PC-9 (cell line): ENCODE measurements at regions not wholly inside any gene's neighbourhood (a gene's known extent, or its start where the extent isn't known, plus 50 kb on each side); places are given as distances from the start of the nearest gene placed in this dataset.

Experiments used
- BruUV-seq: library from RNA; stranded (reverse); fragments of 400-500 nt; replicated peaks from 2 replicates; lab custom pipeline; 2021; lab: Mats Ljungman, UMichigan
- CTCF ChIA-PET: fragments of 300-600 bp; sonication (Branson Sonifier 250); formaldehyde crosslinking; loops from one replicate; lab custom pipeline; 2022; ENCODE audit warnings: antibody characterized with exemption; lab: Charles Lee
- POLR2A ChIA-PET: fragments of 300-600 bp; sonication (Branson Sonifier 250); formaldehyde crosslinking; loops from one replicate; lab custom pipeline; 2022; ENCODE audit warnings: antibody characterized with exemption; ENCODE audit not compliant: unreplicated experiment; lab: Charles Lee
- DNase-seq, 2 experiments: peaks; one replicate each; pipeline versions ENCODE4 v3.0.0 to v3.0.0-alpha.2; 2015 to 2022; ENCODE audit warnings: mixed read lengths in 1 of 2
- H2AFZ ChIP-seq: fragments of 200-600 bp; sonication (generic); 2 replicates; pipeline ENCODE4 v1.8.1; 2017; ENCODE audit warnings: antibody characterized with exemption
- H3F3A ChIP-seq: fragments of 200-600 bp; sonication (generic); 2 replicates; pipeline ENCODE4 v1.8.1; 2017; ENCODE audit warnings: antibody characterized with exemption, mild to moderate bottlenecking, low read depth; ENCODE audit not compliant: insufficient read depth
- H3K27ac ChIP-seq: fragments of 200-600 bp; sonication (generic); 2 replicates; pipeline ENCODE4 v1.6.1; 2016; ENCODE audit warnings: mixed run types
- H3K27me3 ChIP-seq: fragments of 200-600 bp; sonication (generic); 2 replicates; pipeline ENCODE4 v1.6.1; 2016; ENCODE audit warnings: low read depth, mixed run types; ENCODE audit not compliant: insufficient read depth
- H3K36me3 ChIP-seq: fragments of 200-600 bp; sonication (generic); 2 replicates; pipeline ENCODE4 v1.6.1; 2016; ENCODE audit warnings: low read depth, mixed run types
- H3K4me1 ChIP-seq: fragments of 200-600 bp; sonication (generic); replicated peaks from 2 replicates; pipeline ENCODE4 v1.6.1; 2016; ENCODE audit warnings: mixed run types; ENCODE audit not compliant: insufficient read depth
- H3K4me2 ChIP-seq: fragments of 200-600 bp; sonication (generic); 2 replicates; pipeline ENCODE4 v1.6.1; 2017; ENCODE audit warnings: mixed run types
- H3K4me3 ChIP-seq: fragments of 200-600 bp; sonication (generic); 2 replicates; pipeline ENCODE4 v1.6.1; 2016; ENCODE audit warnings: mixed run types
- H3K79me2 ChIP-seq: fragments of 200-600 bp; sonication (generic); 2 replicates; pipeline ENCODE4 v1.6.1; 2017; ENCODE audit warnings: low read depth, mixed run types
- H3K9me2 ChIP-seq: fragments of 200-600 bp; sonication (generic); 2 replicates; pipeline ENCODE4 v1.8.1; 2017; ENCODE audit warnings: mild to moderate bottlenecking; ENCODE audit not compliant: insufficient read depth
- H3K9me3 ChIP-seq: fragments of 200-600 bp; sonication (generic); 2 replicates; pipeline ENCODE4 v1.8.1; 2016; ENCODE audit warnings: low read depth; ENCODE audit not compliant: insufficient read depth
- H4K20me1 ChIP-seq: fragments of 200-600 bp; sonication (generic); 2 replicates; pipeline ENCODE4 v1.8.1; 2017; ENCODE audit not compliant: insufficient read depth
- CTCF ChIP-seq: fragments of 200-600 bp; sonication (generic); conservative IDR thresholded peaks from 2 replicates; pipeline ENCODE4 v1.6.1; 2017; ENCODE audit warnings: mixed run types, antibody characterized with exemption, mild to moderate bottlenecking, moderate library complexity
- EZH2 ChIP-seq: fragments of 200-600 bp; sonication (generic); IDR thresholded peaks from 2 replicates; pipeline ENCODE4 v1.8.0; 2017; ENCODE audit warnings: antibody characterized with exemption, low read depth
- intact Hi-C: fragments of 100-400 bp; cut with micrococcal nuclease; formaldehyde crosslinking; loops from one replicate; pipeline ENCODE4 v1.10.0; 2022; ENCODE audit not compliant: unreplicated experiment

DNA sequence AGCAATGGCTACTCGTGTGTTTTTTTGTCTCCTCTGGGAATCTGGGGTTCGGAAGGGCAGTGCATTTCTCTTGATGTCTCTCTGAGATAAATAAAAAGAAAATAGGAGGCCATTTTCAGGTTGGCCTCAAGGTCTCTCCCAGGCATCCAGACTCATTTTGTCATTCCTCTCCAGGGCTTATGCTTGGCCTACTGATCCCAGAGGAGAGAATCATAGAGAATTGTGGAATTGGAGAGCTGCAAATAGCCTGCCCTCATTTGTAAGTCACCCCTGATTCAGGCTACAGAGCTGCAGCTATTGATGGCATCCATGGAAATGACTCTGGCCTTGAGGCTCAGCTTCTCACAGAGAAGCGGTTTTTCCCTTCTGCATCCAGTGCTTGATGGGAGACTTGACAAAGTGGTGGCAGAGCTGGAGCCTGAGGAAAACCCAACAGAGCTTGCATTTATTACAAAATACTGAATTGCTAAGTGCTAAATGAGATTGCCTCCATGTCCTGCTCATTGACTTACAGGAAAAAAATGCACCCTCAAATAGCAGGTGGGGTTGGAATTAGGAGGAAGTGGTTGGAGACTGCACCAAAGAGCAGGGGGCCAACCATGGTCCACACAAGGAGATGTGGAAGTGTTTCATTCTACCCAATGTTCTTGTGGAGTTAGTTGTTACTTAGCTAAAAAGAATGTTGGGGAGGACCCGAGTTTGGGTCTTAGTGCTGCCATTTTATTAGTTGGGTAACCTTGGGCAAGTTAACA is 140.4 kb downstream of the S1PR1 start:
- Histone ChIP-seq H3K36me3 (no peaks in the 10 kb centered on the region), H3K27ac (no peak overlapping the region), H3K9me2 (no peaks in the 10 kb centered on the region; the same call in 1 of the 2 replicates), H3K4me1 (no peaks in the 10 kb centered on the region), H3K79me2 (no peaks in the 10 kb centered on the region), H3K4me3 (no peak overlapping the region), H3F3A (no peaks in the 10 kb centered on the region), H2AFZ (no peak overlapping the region), H3K27me3 (no peaks in the 10 kb centered on the region), H3K9me3 (peaks cover 4% of the 10 kb centered on the region; the same call in 1 of the 2 replicates), H4K20me1 (no peaks in the 10 kb centered on the region), H3K4me2 (no peak overlapping the region)
- POLR2A ChIA-PET, result no interaction called here
- CTCF ChIA-PET, result no interaction called here
- TF ChIP-seq EZH2 (no peak), CTCF (no peak)
- intact Hi-C loops, result no loop called here
- no TSS peak for BruUV-seq
- DNase-seq, result no peak

DNA sequence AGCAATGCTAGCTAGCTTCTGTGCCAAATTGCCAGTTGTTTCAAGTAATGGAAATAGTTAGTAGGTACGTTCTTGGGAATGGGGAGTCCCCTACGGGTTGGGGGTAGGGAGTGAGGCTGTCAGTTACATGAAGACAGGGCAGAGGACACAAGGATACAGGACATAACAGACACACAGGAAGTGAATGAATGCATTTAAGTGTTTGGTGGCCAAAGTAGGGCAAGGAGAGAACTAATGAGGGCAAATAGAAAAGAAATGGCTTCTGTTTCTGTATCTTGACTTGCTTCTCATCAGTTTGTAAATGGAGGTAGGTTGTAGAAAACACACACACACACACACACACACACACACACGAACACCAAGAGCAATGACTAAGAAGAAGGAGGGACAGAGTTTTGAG is 142.2 kb downstream of the S1PR1 start:
- TF ChIP-seq CTCF (no peak), EZH2 (no peak)
- Histone ChIP-seq H4K20me1 (no peaks in the 10 kb centered on the region), H3K27ac (no peak overlapping the region), H3F3A (no peaks in the 10 kb centered on the region), H3K4me2 (no peak overlapping the region), H3K27me3 (no peaks in the 10 kb centered on the region), H2AFZ (no peak overlapping the region), H3K36me3 (no peaks in the 10 kb centered on the region), H3K9me2 (no peaks in the 10 kb centered on the region; the same call in 1 of the 2 replicates), H3K79me2 (no peaks in the 10 kb centered on the region), H3K4me1 (no peaks in the 10 kb centered on the region), H3K4me3 (no peak overlapping the region), H3K9me3 (no peaks in the 10 kb centered on the region)
- CTCF ChIA-PET, result no interaction called here
- intact Hi-C loops, result no loop called here
- BruUV-seq, result no TSS peak
- POLR2A ChIA-PET, result interaction anchor here (0.6 kb wide), 1 partner anchor 357 kb away, joined by 3 read pairs; no protein-coding TSS in a partner anchor
- no peak for DNase-seq

- ChIA-PET CTCF (no interaction called here), POLR2A (no interaction called here)
- intact Hi-C loops, result no loop called here
- H3F3A ChIP-seq, result no peaks in the 10 kb centered on the region
- H3K9me3 ChIP-seq, result no peaks in the 10 kb centered on the region
- no peaks in the 10 kb centered on the region for H3K36me3 ChIP-seq
- H2AFZ ChIP-seq, result no peak overlapping the region
- H3K27ac ChIP-seq, result no peak overlapping the region
- no peak overlapping the region for H3K4me2 ChIP-seq
- H3K4me1 ChIP-seq, result no peaks in the 10 kb centered on the region
- H3K9me2 ChIP-seq, result no peaks in the 10 kb centered on the region; the same call in 1 of the 2 replicates
- no peak overlapping the region for H3K4me3 ChIP-seq
- no peak for TF ChIP-seq EZH2
- TF ChIP-seq CTCF, result no peak
- no peaks in the 10 kb centered on the region for H3K79me2 ChIP-seq
- H4K20me1 ChIP-seq, result no peaks in the 10 kb centered on the region
- BruUV-seq, result no TSS peak
- no peaks in the 10 kb centered on the region for H3K27me3 ChIP-seq
- no peak for DNase-seq
Observed at GRCh38 chr1:101379950-101380349, 143.1 kb downstream of the S1PR1 start.
